Neuronal stem cell (in vitro differentiated cells): ENCODE measurements at regions not wholly inside any gene's neighbourhood (a gene's known extent, or its start where the extent isn't known, plus 50 kb on each side); places are given as distances from the start of the nearest gene placed in this dataset.
"Not testable (repeated sequence)": the region's sequence is repeated elsewhere in the genome, so short reads cannot be mapped to it uniquely, and the experiment has no call there.

Experiments used
- DNase-seq: peaks from one replicate; pipeline ENCODE4 v3.0.0-alpha.2; 2013; ENCODE audit warnings: low spot score
- H2AFZ ChIP-seq: one replicate; pipeline ENCODE4 v1.6.1; 2013; ENCODE audit warnings: mild to moderate bottlenecking, low read length, inconsistent platforms
- H2AK5ac ChIP-seq: 2 replicates; pipeline ENCODE4 v1.6.1; 2013; ENCODE audit warnings: low read depth, mild to moderate bottlenecking, inconsistent platforms, low read length, moderate library complexity, mixed read lengths
- H2BK120ac ChIP-seq: 2 replicates; pipeline ENCODE4 v1.6.1; 2013; ENCODE audit warnings: low read depth, mild to moderate bottlenecking, inconsistent platforms, low read length, moderate library complexity, mixed read lengths
- H2BK12ac ChIP-seq: one replicate; pipeline ENCODE4 v1.6.1; 2013; ENCODE audit warnings: low read length, inconsistent platforms
- H2BK15ac ChIP-seq: 2 replicates; pipeline ENCODE4 v1.6.1; 2013; ENCODE audit warnings: mild to moderate bottlenecking, low read length, inconsistent platforms, mixed read lengths
- H2BK5ac ChIP-seq: one replicate; pipeline ENCODE4 v1.6.1; 2013; ENCODE audit warnings: inconsistent platforms, mild to moderate bottlenecking, low read length, moderate library complexity
- H3K14ac ChIP-seq: one replicate; pipeline ENCODE4 v1.6.1; 2013; ENCODE audit warnings: low read length, inconsistent platforms
- H3K18ac ChIP-seq: 2 replicates; pipeline ENCODE4 v1.6.1; 2013; ENCODE audit warnings: low read length, inconsistent platforms
- H3K23ac ChIP-seq: 2 replicates; pipeline ENCODE4 v1.6.1; 2013; ENCODE audit warnings: low read depth, mild to moderate bottlenecking, mixed read lengths, low read length, inconsistent platforms; ENCODE audit not compliant: poor library complexity
- H3K27ac ChIP-seq: replicated peaks from 3 replicates; pipeline ENCODE4 v1.5.1; 2013; ENCODE audit warnings: low read length, inconsistent platforms
- H3K27me3 ChIP-seq, 3 experiments: 2 replicates each; pipeline ENCODE4 v1.6.1; 2013; ENCODE audit warnings: low read length in 3 of 3, mild to moderate bottlenecking in 2 of 3, inconsistent platforms in 1 of 3, low read depth in 1 of 3, mixed read lengths in 1 of 3, moderate library complexity in 1 of 3; ENCODE audit not compliant: control insufficient read depth in 3 of 3, insufficient read depth in 3 of 3
- H3K36me3 ChIP-seq, 2 donors: replicated peaks in 1 of 2; 2 replicates each; pipeline ENCODE4 v1.6.1; 2013; ENCODE audit warnings: low read length in 2 of 2; ENCODE audit not compliant: control insufficient read depth in 2 of 2, insufficient read depth in 2 of 2
- H3K4ac ChIP-seq: 2 replicates; pipeline ENCODE4 v1.6.1; 2013; ENCODE audit warnings: inconsistent platforms, mild to moderate bottlenecking, low read length, moderate library complexity
- H3K4me1 ChIP-seq, 2 donors: 1 replicate in 1 of 2; 2 replicates in 1 of 2; pipeline ENCODE4 v1.6.1; 2013; ENCODE audit warnings: low read length in 2 of 2, low read depth in 1 of 2; ENCODE audit not compliant: control insufficient read depth in 2 of 2, insufficient read depth in 1 of 2
- H3K4me2 ChIP-seq: one replicate; pipeline ENCODE4 v1.6.1; 2013; ENCODE audit warnings: mild to moderate bottlenecking, low read length, inconsistent platforms; ENCODE audit not compliant: insufficient read depth, poor library complexity, severe bottlenecking
- H3K4me3 ChIP-seq, 2 donors: 2 replicates each; pipeline ENCODE4 v1.5.1; 2013; ENCODE audit warnings: low read length in 2 of 2, mild to moderate bottlenecking in 2 of 2, inconsistent platforms in 1 of 2, moderate library complexity in 1 of 2
- H3K79me1 ChIP-seq: one replicate; pipeline ENCODE4 v1.6.1; 2013; ENCODE audit warnings: low read depth, mild to moderate bottlenecking, inconsistent platforms, low read length, moderate library complexity
- H3K9ac ChIP-seq: one replicate; pipeline ENCODE4 v1.6.1; 2013; ENCODE audit warnings: mild to moderate bottlenecking, low read depth, low read length, inconsistent platforms; ENCODE audit not compliant: poor library complexity
- H3K9me3 ChIP-seq, 2 donors: replicated peaks in 1 of 2; 2 replicates each; pipeline versions ENCODE3 to v1.6.1; 2013; ENCODE audit warnings: low read length in 2 of 2, mild to moderate bottlenecking in 2 of 2, inconsistent platforms in 1 of 2, low read depth in 1 of 2, mixed read lengths in 1 of 2, moderate library complexity in 1 of 2; ENCODE audit not compliant: control insufficient read depth in 2 of 2, insufficient read depth in 1 of 2
- H4K8ac ChIP-seq: one replicate; pipeline ENCODE4 v1.6.1; 2013; ENCODE audit warnings: low read depth, mild to moderate bottlenecking, inconsistent platforms, low read length, moderate library complexity
- H4K91ac ChIP-seq: one replicate; pipeline ENCODE4 v1.6.1; 2013; ENCODE audit warnings: low read length, low read depth, mild to moderate bottlenecking, inconsistent platforms; ENCODE audit not compliant: poor library complexity
- WGBS, 2 donors: extraction: QIAGEN DNeasy Blood & Tissue Kit; methylation state at CpG; one replicate each; pipeline ENCODE4 v1.1.7; 2013; ENCODE audit warnings: missing lambda C conversion rate in 2 of 2, mixed read lengths in 1 of 2; ENCODE audit not compliant: insufficient read length in 2 of 2, insufficient replicate concordance in 1 of 2; ENCODE audit errors: extremely low coverage in 2 of 2; 5-methylcytosine and 5-hydroxymethylcytosine counted together

DNA sequence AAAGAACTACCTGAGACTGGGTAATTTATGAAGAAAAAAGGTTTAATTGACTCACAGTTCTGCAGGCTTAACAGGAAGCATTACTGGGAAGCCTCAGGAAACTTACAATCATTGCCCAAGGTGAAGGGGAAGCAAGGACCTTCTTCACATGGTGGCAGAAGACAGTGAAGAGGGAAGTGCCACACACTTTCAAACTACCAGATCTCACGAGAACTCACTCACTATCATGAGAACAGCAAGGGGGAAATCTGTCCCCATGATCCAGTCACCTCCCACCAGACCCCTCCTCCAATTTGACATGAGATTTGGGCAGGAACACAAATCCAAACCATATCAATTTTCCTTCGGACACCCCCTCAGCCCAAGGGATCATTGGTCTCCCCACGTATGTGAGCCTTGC is 55.1 kb upstream of the CYRIA start:
- H3K9ac ChIP-seq, H2AK5ac ChIP-seq, H3K36me3 ChIP-seq, H3K9me3 ChIP-seq, H4K8ac ChIP-seq, H3K23ac ChIP-seq, H4K91ac ChIP-seq, H2BK120ac ChIP-seq, H2BK5ac ChIP-seq, DNase-seq, H3K79me1 ChIP-seq, H2AFZ ChIP-seq, H3K27me3 ChIP-seq, H3K4me2 ChIP-seq, H3K4me3 ChIP-seq, H2BK15ac ChIP-seq, H3K4ac ChIP-seq, H3K4me1 ChIP-seq, H3K27ac ChIP-seq, H2BK12ac ChIP-seq, H3K14ac ChIP-seq: not testable (repeated sequence)
- WGBS, 2 donors = no CpG with 5 or more reads among the region's 3 CpGs
- peak overlapping the region; percentile 24 for H3K18ac ChIP-seq

GRCh38 chr2:16719485-16719808 is 53.8 kb upstream of the CYRIA start:
- no CpG with 5 or more reads among the region's 3 CpGs for WGBS, 2 donors
- Histone ChIP-seq H3K4me1 (peaks cover 0 to under 1% of the 10 kb centered on the region in 2 donors), H3K14ac (no peak overlapping the region), H3K36me3 (no peaks in the 10 kb centered on the region), H3K4me2 (no peak overlapping the region), H3K79me1 (no peaks in the 10 kb centered on the region), H2BK15ac (no peak overlapping the region), H3K23ac (no peak overlapping the region), H3K4me3 (no peak overlapping the region), H2BK12ac (no peak overlapping the region), H4K91ac (no peak overlapping the region), H2BK5ac (no peak overlapping the region), H3K27me3 (peaks cover 0 to 8% (median 0%) of the 10 kb centered on the region in 3 experiments), H3K9me3 (no peaks in the 10 kb centered on the region), H3K4ac (no peak overlapping the region), H3K18ac (no peak overlapping the region), H3K9ac (no peak overlapping the region), H3K27ac (no peak overlapping the region), H2BK120ac (no peak overlapping the region), H4K8ac (no peak overlapping the region), H2AK5ac (no peak overlapping the region), H2AFZ (no peak overlapping the region)
- no peak for DNase-seq

GRCh38 chr2:16718576-16719484 is 53.2 kb upstream of the CYRIA start:
- Histone ChIP-seq H4K91ac (no peak overlapping the region), H3K4ac (no peak overlapping the region), H2AFZ (no peak overlapping the region), H2BK12ac (no peak overlapping the region), H3K14ac (no peak overlapping the region), H3K9ac (no peak overlapping the region), H3K27me3 (peaks cover 0 to 8% (median 0%) of the 10 kb centered on the region in 3 experiments), H3K4me1 (no peaks in the 10 kb centered on the region), H3K4me2 (no peak overlapping the region), H2BK5ac (no peak overlapping the region), H3K36me3 (no peaks in the 10 kb centered on the region), H3K4me3 (no peak overlapping the region), H4K8ac (no peak overlapping the region), H3K27ac (no peak overlapping the region), H2AK5ac (no peak overlapping the region), H3K23ac (no peak overlapping the region), H3K79me1 (no peaks in the 10 kb centered on the region), H2BK120ac (no peak overlapping the region), H3K9me3 (no peaks in the 10 kb centered on the region), H2BK15ac (no peak overlapping the region), H3K18ac (no peak overlapping the region)
- WGBS, 2 donors = no CpG with 5 or more reads among the region's 10 CpGs
- no peak for DNase-seq

GRCh38 chr2:16717477-16717876 is 51.8 kb upstream of the CYRIA start:
- Histone ChIP-seq H3K4ac (no peak overlapping the region), H3K23ac (no peak overlapping the region), H3K4me1 (peaks cover 0 to 5% of the 10 kb centered on the region in 2 donors), H3K9ac (no peak overlapping the region), H3K36me3 (no peaks in the 10 kb centered on the region), H3K27ac (no peak overlapping the region), H4K91ac (no peak overlapping the region), H3K79me1 (no peaks in the 10 kb centered on the region), H3K18ac (no peak overlapping the region), H3K4me2 (no peak overlapping the region), H4K8ac (no peak overlapping the region), H2AFZ (no peak overlapping the region), H2BK5ac (no peak overlapping the region), H3K27me3 (peaks cover 0 to 8% (median 0%) of the 10 kb centered on the region in 3 experiments), H2BK15ac (no peak overlapping the region), H3K4me3 (no peak overlapping the region), H2BK12ac (no peak overlapping the region), H2AK5ac (no peak overlapping the region), H3K9me3 (no peaks in the 10 kb centered on the region), H3K14ac (no peak overlapping the region), H2BK120ac (no peak overlapping the region)
- no peak for DNase-seq
- no CpG with 5 or more reads among the region's 3 CpGs for WGBS, 2 donors
